Mesothelial cell of epicardium (in vitro differentiated cells): ENCODE measurements at regions not wholly inside any gene's neighbourhood (a gene's known extent, or its start where the extent isn't known, plus 50 kb on each side); places are given as distances from the start of the nearest gene placed in this dataset.

ENCODE experiments used
- DNase-seq, 2 experiments: peaks; one replicate each; pipeline ENCODE4 v3.0.0; 2021; ENCODE audit warnings: low spot score in 2 of 2; ENCODE audit not compliant: unreplicated experiment in 2 of 2
- H3K27ac Mint-ChIP-seq: 2 replicates; pipeline ENCODE4 v1.8.0; 2021; ENCODE audit warnings: mixed read lengths
- H3K27me3 Mint-ChIP-seq: 2 replicates; pipeline ENCODE4 v1.8.0; 2021; ENCODE audit warnings: low read depth, mixed read lengths
- H3K36me3 Mint-ChIP-seq: 2 replicates; pipeline ENCODE4 v1.8.0; 2021; ENCODE audit warnings: mixed read lengths
- H3K4me1 Mint-ChIP-seq: 2 replicates; pipeline ENCODE4 v1.8.0; 2021; ENCODE audit warnings: mixed read lengths
- H3K4me3 Mint-ChIP-seq: 2 replicates; pipeline ENCODE4 v1.8.0; 2021; ENCODE audit warnings: mild to moderate bottlenecking, moderate library complexity, mixed read lengths
- H3K9me3 Mint-ChIP-seq: 2 replicates; pipeline ENCODE4 v1.8.0; 2021; ENCODE audit warnings: mixed read lengths
- TF ChIP-seq, protein P1 (sequence below): fragments of 200-600 bp; sonication (generic); IDR thresholded peaks from one replicate; pipeline ENCODE4 v1.5.0; 2021; ENCODE audit warnings: antibody characterized with exemption; ENCODE audit not compliant: unreplicated experiment

DNA sequence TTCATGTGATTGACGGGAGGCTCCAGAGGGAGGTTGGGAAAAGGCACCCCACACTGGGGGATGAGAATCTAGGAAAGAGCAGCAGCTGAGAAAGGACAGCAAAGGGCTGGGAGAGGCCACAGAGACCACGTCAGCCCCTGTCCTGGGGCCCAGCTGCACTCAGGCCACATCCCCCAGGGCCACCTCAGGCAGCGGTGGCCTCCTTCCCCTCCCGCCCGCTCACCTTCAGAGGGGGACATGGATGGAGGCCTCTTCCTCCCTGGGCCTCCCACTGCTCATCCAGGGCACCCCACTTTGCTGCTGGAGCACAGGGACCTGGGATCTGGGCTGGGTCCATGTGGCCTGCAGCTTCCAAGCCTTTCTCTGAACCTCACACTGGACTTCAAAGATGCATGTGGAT is 199.8 kb upstream of the HDAC4 start:
- H3K4me1 Mint-ChIP-seq = no peaks in the 10 kb centered on the region

DNA sequence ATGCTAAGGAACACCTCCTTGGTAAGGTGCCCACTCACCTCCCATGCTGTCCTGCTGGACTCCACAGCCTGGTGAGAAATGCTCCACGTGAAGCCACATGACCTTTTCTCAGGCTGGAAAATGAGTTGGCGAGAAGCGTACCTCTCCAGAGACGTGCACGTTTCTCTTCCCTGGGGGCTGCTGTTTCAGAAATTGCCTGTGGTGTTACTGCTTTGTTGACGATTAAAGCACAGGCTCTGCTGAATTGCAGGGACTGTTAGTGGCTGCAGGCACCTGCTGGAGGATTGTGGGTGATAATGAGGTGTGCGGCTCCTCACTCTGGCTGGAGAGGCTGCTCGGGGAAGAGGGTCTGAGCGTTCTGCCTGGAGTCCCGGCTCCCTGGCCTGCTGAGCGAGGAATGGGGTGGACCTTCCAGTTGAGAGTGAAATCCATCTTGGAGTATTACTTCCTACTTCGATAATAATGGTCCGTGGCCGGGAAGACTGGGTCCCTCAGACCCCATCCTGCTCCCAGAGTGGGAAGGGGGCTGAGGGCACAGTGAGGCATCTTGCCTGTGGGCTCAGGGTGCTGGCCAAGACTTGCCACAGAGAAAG is 199.3 kb upstream of the HDAC4 start:
- H3K9me3 Mint-ChIP-seq = no peaks in the 10 kb centered on the region
- no peaks in the 10 kb centered on the region for H3K4me1 Mint-ChIP-seq
- no peaks in the 10 kb centered on the region for H3K27me3 Mint-ChIP-seq
- H3K27ac Mint-ChIP-seq = no peak overlapping the region
- DNase-seq = no peak
- TF ChIP-seq, protein P1, sequence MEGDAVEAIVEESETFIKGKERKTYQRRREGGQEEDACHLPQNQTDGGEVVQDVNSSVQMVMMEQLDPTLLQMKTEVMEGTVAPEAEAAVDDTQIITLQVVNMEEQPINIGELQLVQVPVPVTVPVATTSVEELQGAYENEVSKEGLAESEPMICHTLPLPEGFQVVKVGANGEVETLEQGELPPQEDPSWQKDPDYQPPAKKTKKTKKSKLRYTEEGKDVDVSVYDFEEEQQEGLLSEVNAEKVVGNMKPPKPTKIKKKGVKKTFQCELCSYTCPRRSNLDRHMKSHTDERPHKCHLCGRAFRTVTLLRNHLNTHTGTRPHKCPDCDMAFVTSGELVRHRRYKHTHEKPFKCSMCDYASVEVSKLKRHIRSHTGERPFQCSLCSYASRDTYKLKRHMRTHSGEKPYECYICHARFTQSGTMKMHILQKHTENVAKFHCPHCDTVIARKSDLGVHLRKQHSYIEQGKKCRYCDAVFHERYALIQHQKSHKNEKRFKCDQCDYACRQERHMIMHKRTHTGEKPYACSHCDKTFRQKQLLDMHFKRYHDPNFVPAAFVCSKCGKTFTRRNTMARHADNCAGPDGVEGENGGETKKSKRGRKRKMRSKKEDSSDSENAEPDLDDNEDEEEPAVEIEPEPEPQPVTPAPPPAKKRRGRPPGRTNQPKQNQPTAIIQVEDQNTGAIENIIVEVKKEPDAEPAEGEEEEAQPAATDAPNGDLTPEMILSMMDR = no peak
- no peak overlapping the region for H3K4me3 Mint-ChIP-seq
- no peaks in the 10 kb centered on the region for H3K36me3 Mint-ChIP-seq

More for the DNA sequence above, 199.8 kb upstream of the HDAC4 start:
- no peak for DNase-seq
- Mint-ChIP-seq H3K27ac (no peak overlapping the region), H3K4me3 (no peak overlapping the region), H3K9me3 (no peaks in the 10 kb centered on the region), H3K27me3 (no peaks in the 10 kb centered on the region), H3K36me3 (no peaks in the 10 kb centered on the region)
- TF ChIP-seq, protein P1 = no peak

DNA sequence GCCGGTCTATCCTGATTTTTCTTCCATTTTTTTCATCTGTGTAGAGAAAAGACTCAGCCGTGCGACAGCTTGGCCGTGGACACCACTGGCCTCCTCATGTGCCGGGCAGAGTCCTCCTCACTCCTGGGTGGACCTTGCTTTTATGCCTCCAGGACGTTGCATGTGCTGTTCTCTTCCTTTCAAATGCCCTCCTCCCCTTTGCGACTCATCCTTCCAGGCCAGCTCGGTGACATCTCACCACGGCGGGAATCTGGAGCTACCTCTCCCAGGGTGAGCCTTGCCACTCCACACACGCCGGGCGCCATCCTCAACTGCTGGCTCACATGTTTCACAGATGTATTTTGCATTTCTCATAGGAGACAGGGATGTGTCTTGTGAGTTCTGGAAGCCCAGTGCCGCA is 198.5 kb upstream of the HDAC4 start:
- H3K36me3 Mint-ChIP-seq = no peaks in the 10 kb centered on the region
- H3K4me1 Mint-ChIP-seq = no peaks in the 10 kb centered on the region
- H3K9me3 Mint-ChIP-seq = no peaks in the 10 kb centered on the region
- TF ChIP-seq, protein P1 = no peak
- no peak for DNase-seq
- H3K27ac Mint-ChIP-seq = no peak overlapping the region
- no peaks in the 10 kb centered on the region for H3K27me3 Mint-ChIP-seq
- H3K4me3 Mint-ChIP-seq = no peak overlapping the region

DNA sequence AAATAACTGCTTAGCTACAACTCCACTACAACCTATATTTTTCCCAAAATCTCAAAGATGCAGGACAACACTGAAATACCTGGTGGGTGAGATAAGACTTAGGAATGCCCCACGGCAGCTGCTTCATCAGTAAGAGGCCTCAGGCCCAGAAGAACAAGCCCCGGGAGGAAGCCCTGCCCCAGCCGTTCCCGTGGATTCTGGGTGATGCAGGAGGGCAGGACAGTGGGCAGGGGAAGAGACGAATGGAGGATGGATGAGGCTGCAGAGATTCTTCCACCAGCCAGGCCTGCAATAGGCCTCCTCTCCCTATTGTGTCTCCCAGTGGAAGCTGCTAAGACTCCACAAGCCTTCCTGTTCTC is 197.9 kb upstream of the HDAC4 start:
- TF ChIP-seq, protein P1 = no peak
- H3K4me3 Mint-ChIP-seq = no peak overlapping the region
- no peaks in the 10 kb centered on the region for H3K9me3 Mint-ChIP-seq
- no peaks in the 10 kb centered on the region for H3K4me1 Mint-ChIP-seq
- peak in 1 of 2 experiments; percentile 33 for DNase-seq
- no peaks in the 10 kb centered on the region for H3K27me3 Mint-ChIP-seq
- H3K36me3 Mint-ChIP-seq = no peaks in the 10 kb centered on the region
- H3K27ac Mint-ChIP-seq = no peak overlapping the region

GRCh38 chr2:239598011-239598731 is 197.4 kb upstream of the HDAC4 start:
- Mint-ChIP-seq H3K9me3 (no peaks in the 10 kb centered on the region), H3K4me3 (no peak overlapping the region), H3K27ac (no peak overlapping the region), H3K4me1 (no peaks in the 10 kb centered on the region), H3K36me3 (no peaks in the 10 kb centered on the region), H3K27me3 (no peaks in the 10 kb centered on the region)
- DNase-seq = no peak
- TF ChIP-seq, protein P1 = no peak
